ENCODE measurements at regions not wholly inside any gene's neighbourhood (a gene's known extent, or its start where the extent isn't known, plus 50 kb on each side); places are given as distances from the start of the nearest gene placed in this dataset.

DNA sequence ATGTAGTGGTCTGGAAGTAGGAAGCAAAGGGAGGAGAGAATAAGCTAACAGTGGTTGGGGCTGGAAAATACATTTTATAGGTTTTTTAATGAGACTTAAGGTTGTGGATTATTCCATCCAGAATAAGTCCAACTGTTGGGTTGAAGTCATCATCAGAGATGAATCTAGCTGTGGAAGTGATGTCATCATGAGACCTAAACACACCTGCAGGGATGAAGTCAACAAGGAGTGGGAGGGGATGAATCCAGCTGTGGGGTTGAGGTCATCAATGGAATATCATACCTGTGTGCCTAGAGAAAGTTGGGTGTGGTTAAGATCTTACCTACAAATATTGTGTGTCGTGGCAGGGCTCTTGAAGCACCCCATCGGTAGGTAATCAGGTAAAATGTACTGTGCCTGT is 730.7 kb downstream of the RFPL4B start:
- no peak for DNase-seq (ENCODE audit: extremely low spot score)
- ChIA-PET POLR2A (no interaction called here), CTCF (no interaction called here)
- TF ChIP-seq, protein P1, sequence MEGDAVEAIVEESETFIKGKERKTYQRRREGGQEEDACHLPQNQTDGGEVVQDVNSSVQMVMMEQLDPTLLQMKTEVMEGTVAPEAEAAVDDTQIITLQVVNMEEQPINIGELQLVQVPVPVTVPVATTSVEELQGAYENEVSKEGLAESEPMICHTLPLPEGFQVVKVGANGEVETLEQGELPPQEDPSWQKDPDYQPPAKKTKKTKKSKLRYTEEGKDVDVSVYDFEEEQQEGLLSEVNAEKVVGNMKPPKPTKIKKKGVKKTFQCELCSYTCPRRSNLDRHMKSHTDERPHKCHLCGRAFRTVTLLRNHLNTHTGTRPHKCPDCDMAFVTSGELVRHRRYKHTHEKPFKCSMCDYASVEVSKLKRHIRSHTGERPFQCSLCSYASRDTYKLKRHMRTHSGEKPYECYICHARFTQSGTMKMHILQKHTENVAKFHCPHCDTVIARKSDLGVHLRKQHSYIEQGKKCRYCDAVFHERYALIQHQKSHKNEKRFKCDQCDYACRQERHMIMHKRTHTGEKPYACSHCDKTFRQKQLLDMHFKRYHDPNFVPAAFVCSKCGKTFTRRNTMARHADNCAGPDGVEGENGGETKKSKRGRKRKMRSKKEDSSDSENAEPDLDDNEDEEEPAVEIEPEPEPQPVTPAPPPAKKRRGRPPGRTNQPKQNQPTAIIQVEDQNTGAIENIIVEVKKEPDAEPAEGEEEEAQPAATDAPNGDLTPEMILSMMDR (IDR thresholded peaks at IDR 0.05; ENCODE audit: control extremely low read depth, extremely low read depth, low read depth, missing control alignments): no peak

DNA sequence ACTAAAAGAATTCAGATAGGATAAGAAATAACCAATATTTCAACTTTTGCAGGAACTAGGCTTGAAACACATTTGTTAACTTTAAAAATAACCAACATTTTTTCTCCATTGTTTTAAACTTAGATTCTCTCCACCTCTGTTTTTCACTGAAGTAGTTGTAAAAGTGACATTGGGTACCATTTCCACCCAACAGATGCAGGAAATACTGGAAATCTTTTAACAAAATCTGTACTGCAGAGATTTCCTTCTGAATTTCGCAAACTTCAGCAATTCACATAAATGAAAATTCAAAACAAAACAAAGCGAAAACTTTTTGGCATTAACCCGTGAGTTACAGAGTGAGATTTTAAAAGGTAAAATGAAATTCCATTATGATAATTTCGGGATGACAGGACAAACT is 731.7 kb downstream of the RFPL4B start:
- POLR2A ChIA-PET: no interaction called here
- CTCF ChIA-PET: no interaction called here
- TF ChIP-seq, protein P1 (IDR thresholded peaks at IDR 0.05; ENCODE audit: control extremely low read depth, extremely low read depth, low read depth, missing control alignments): no peak

DNA sequence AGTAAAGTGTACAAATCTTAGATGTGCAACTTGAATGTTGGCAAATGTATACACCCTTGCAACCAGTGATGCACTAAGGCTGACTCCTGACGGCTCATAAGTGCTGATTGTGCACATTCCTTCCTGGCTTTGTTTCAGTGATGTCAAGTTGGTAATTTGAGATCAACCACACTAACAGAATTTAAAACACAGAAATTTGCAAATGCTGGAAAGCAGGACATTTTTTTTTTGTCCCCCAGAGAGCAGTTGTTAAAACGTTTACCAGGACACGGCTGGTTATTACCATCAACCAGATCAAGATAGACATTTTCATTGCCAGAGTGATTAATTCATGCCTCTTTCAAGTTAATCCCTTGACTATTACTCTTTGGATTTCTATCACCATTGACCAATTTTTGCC is 735.6 kb downstream of the RFPL4B start:
- POLR2A ChIA-PET: no interaction called here
- CTCF ChIA-PET: no interaction called here
- DNase-seq (ENCODE audit: extremely low spot score): no peak
- TF ChIP-seq, protein P1 (IDR thresholded peaks at IDR 0.05; ENCODE audit: control extremely low read depth, extremely low read depth, low read depth, missing control alignments): no peak

More for the DNA sequence above, 731.7 kb downstream of the RFPL4B start:
- DNase-seq (ENCODE audit: extremely low spot score): no peak

DNA sequence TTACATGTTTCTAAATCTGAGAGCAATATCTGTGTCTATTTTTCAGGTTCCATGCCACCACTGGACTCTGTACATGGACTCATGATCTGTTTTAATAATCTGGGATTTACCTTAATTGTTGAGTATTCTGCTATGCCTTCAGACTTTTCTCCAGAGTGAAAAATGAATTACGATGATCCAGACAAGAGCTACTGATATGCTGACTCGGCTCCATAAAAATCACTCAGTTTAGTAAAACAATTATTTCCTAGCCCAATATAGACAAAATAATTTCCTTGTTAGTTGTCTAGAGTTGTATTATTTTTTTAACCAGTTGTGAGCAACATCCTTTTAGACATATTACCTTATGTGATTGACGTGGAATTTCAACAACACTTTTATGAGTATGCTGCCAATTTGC is 736.8 kb downstream of the RFPL4B start:
- TF ChIP-seq, protein P1 (IDR thresholded peaks at IDR 0.05; ENCODE audit: control extremely low read depth, extremely low read depth, low read depth, missing control alignments): no peak
- DNase-seq (ENCODE audit: extremely low spot score): no peak
- POLR2A ChIA-PET: no interaction called here
- CTCF ChIA-PET: no interaction called here

DNA sequence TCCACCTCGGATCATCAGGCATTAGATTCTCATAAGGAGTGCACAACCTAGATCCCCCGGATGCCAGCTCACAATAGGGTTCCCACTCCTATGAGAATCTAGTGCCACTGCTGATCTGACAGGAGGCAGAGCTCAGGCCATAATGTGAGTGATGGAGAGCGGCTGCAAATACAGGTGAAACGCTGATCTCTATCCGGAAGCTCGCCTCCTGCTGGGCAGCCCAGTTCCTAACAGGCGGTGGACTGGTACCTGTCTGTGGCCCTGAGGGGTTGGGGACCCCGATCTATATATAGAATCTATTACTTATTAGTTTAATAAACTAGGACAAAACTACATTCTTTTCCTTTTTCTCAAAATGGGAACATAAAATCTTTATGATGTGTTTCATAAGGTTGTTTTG is 741.9 kb downstream of the RFPL4B start:
- DNase-seq (ENCODE audit: extremely low spot score): no peak
- ChIA-PET CTCF (no interaction called here), POLR2A (no interaction called here)
- TF ChIP-seq, protein P1 (IDR thresholded peaks at IDR 0.05; ENCODE audit: control extremely low read depth, extremely low read depth, low read depth, missing control alignments): no peak

DNA sequence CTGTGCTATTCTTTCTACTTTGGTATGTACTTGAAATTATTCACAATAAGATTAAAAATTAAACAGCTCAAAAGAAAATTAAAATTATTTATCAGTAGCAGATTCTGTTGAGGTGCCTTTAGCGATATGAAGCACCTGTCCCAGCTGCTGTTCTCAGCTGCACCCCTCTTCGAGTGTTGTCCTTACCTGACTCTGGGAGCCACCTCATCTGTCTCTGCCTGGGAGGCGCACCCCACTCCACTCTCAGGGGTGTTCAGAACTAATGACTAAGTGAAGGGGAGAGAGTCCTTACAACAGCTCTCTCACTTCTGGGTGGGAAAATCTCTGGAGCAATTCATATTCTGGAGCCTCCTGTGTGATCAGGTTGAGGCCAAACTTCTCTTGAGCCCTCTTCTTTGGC is 745.7 kb downstream of the RFPL4B start:
- TF ChIP-seq, protein P1 (IDR thresholded peaks at IDR 0.05; ENCODE audit: control extremely low read depth, extremely low read depth, low read depth, missing control alignments): no peak
- CTCF ChIA-PET: no interaction called here
- no peak for DNase-seq (ENCODE audit: extremely low spot score)
- POLR2A ChIA-PET: no interaction called here

DNA sequence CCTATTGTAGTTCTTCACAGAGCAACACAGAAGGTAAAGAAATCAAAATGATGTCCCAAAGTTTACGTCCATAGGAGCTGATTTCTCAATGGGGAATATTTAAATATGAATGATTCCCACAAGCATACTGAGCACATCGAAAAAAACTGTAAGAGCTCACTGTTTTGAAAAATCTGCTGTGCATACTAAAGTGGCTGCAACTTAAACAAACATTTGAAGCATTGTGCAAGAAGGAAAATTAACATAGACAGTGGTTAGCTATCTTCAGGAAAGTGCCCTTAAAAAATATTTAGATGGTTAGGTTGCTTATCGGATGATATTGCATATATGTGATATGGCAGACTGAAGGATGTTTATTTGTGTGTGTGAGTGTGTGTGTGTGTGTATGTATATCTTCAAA is 747.6 kb downstream of the RFPL4B start:
- ChIA-PET CTCF (interaction anchor here (1.5 kb wide), 1 partner anchor 11 kb away, joined by 3 read pairs; no protein-coding TSS in a partner anchor), POLR2A (no interaction called here)
- TF ChIP-seq, protein P1 (IDR thresholded peaks at IDR 0.05; ENCODE audit: control extremely low read depth, extremely low read depth, low read depth, missing control alignments): no peak
- no peak for DNase-seq (ENCODE audit: extremely low spot score)

All from GM10248 (cell line).